ENCODE measurements at regions not wholly inside any gene's neighbourhood (a gene's known extent, or its start where the extent isn't known, plus 50 kb on each side); places are given as distances from the start of the nearest gene placed in this dataset.

GRCh38 chr15:31160740-31161495, 59.4 kb upstream of the TRPM1 start:
- TF ChIP-seq POLR2A (IDR thresholded peaks at IDR 0.05; ENCODE audit: low read depth, low read length) (no peak), POLR2AphosphoS5 (IDR thresholded peaks at IDR 0.05; ENCODE audit: low read depth, low read length) (no peak), TAF1 (IDR thresholded peaks at IDR 0.05; ENCODE audit: borderline replicate concordance, low read depth, low read length) (no peak)
